HG02981 (cell line): ENCODE measurements at regions not wholly inside any gene's neighbourhood (a gene's known extent, or its start where the extent isn't known, plus 50 kb on each side); places are given as distances from the start of the nearest gene placed in this dataset.
"Not testable (repeated sequence)": the region's sequence is repeated elsewhere in the genome, so short reads cannot be mapped to it uniquely, and the experiment has no call there.

Experiments used
- ATAC-seq: cut with Tn5 transposase; IDR thresholded peaks from one replicate; pipeline ENCODE4 v1.9.1; 2021; ENCODE audit warnings: mild to moderate bottlenecking, moderate library complexity; ENCODE audit not compliant: unreplicated experiment

GRCh38 chr4:123624959-123625358 lies 228.4 kb downstream of the SPRY1 start:
- ATAC-seq: no peak

- ATAC-seq: no peak
These were observed 231.7 kb downstream of the SPRY1 start for GRCh38 chr4:123628288-123628687.

GRCh38 chr4:123631786-123632692 lies 235.4 kb downstream of the SPRY1 start:
- ATAC-seq: no peak

- ATAC-seq: no peak
These were observed 236.1 kb downstream of the SPRY1 start for GRCh38 chr4:123632693-123633030.

GRCh38 chr4:123638834-123639233 lies 242.2 kb downstream of the SPRY1 start:
- no peak for ATAC-seq

- no peak for ATAC-seq
These were observed 243.7 kb downstream of the SPRY1 start for GRCh38 chr4:123640271-123640670.

- ATAC-seq: no peak
These were observed 244.2 kb downstream of the SPRY1 start for GRCh38 chr4:123640824-123641223.

GRCh38 chr4:123643691-123644090 lies 247.1 kb downstream of the SPRY1 start:
- ATAC-seq: no peak

GRCh38 chr4:123649250-123649644 lies 252.7 kb downstream of the SPRY1 start:
- peak; percentile 76 for ATAC-seq

- peak; percentile 49 for ATAC-seq
These were observed 253.2 kb downstream of the SPRY1 start for GRCh38 chr4:123649645-123650391.

- ATAC-seq: no peak
These were observed 254.5 kb downstream of the SPRY1 start for GRCh38 chr4:123651066-123651465.

- ATAC-seq: no peak
These were observed 255.1 kb downstream of the SPRY1 start for GRCh38 chr4:123651536-123652180.

GRCh38 chr4:123652476-123652875 lies 255.9 kb downstream of the SPRY1 start:
- ATAC-seq: no peak

- ATAC-seq: no peak
These were observed 256.6 kb downstream of the SPRY1 start for GRCh38 chr4:123653236-123653635.

- not testable (repeated sequence) for ATAC-seq
These were observed 260.2 kb downstream of the SPRY1 start for GRCh38 chr4:123656746-123657294.

GRCh38 chr4:123657606-123658005 lies 261.0 kb downstream of the SPRY1 start:
- ATAC-seq: not testable (repeated sequence)

GRCh38 chr4:123659262-123659661 lies 262.7 kb downstream of the SPRY1 start:
- ATAC-seq: no peak

GRCh38 chr4:123659730-123660129 lies 263.1 kb downstream of the SPRY1 start:
- ATAC-seq: no peak

GRCh38 chr4:123661080-123661737 lies 264.6 kb downstream of the SPRY1 start:
- ATAC-seq: no peak

- ATAC-seq: no peak
These were observed 266.2 kb downstream of the SPRY1 start for GRCh38 chr4:123662827-123663226.

GRCh38 chr4:123666486-123666885 lies 269.9 kb downstream of the SPRY1 start:
- ATAC-seq: no peak
